ENCODE measurements at regions not wholly inside any gene's neighbourhood (a gene's known extent, or its start where the extent isn't known, plus 50 kb on each side); places are given as distances from the start of the nearest gene placed in this dataset.

- TF ChIP-seq POU6F1 (CRISPR knock-in tag; IDR thresholded peaks at IDR 0.05; ENCODE audit: borderline replicate concordance, low read depth) (no peak), PATZ1 (CRISPR knock-in tag; IDR thresholded peaks at IDR 0.05; ENCODE audit: borderline replicate concordance) (no peak), ARNTL (CRISPR knock-in tag; IDR thresholded peaks at IDR 0.05; ENCODE audit: borderline replicate concordance, low read depth) (no peak), CSDC2 (CRISPR knock-in tag; IDR thresholded peaks at IDR 0.05) (no peak), TSHZ2 (CRISPR knock-in tag; IDR thresholded peaks at IDR 0.05) (0 out of 2 replicates have a peak, but pooled peaks have one; percentile 50), ZNF565 (CRISPR knock-in tag; conservative IDR thresholded peaks at IDR 0.05; ENCODE audit: low read depth) (no peak), TCF4 (CRISPR knock-in tag; IDR thresholded peaks at IDR 0.05; ENCODE audit: borderline replicate concordance) (peak; percentile 35; the same call in 1 of the 2 replicates), PPARA (CRISPR knock-in tag; IDR thresholded peaks at IDR 0.05; ENCODE audit: borderline replicate concordance) (no peak), BACH2 (CRISPR knock-in tag; IDR thresholded peaks at IDR 0.05; ENCODE audit: borderline replicate concordance) (no peak), ZNF70 (CRISPR knock-in tag; IDR thresholded peaks at IDR 0.05) (no peak)
These were observed 300.1 kb downstream of the TFAP2B start for GRCh38 chr6:51118792-51119191.

Measured in SK-N-SH treated with all-trans-retinoic acid at 6 μM for 48 hours (cell line).